SKM-1 treated with dmso at 0.1 percent for 144 hours (cell line): ENCODE measurements at regions not wholly inside any gene's neighbourhood (a gene's known extent, or its start where the extent isn't known, plus 50 kb on each side); places are given as distances from the start of the nearest gene placed in this dataset.
A peak's percentile ranks its signal among the peaks of the same experiment; 100 is the strongest.

ENCODE experiments used
- DNase-seq: peaks from one replicate; lab custom pipeline; 2025; ENCODE audit not compliant: unreplicated experiment; lab: John Stamatoyannopoulos, UW

DNA sequence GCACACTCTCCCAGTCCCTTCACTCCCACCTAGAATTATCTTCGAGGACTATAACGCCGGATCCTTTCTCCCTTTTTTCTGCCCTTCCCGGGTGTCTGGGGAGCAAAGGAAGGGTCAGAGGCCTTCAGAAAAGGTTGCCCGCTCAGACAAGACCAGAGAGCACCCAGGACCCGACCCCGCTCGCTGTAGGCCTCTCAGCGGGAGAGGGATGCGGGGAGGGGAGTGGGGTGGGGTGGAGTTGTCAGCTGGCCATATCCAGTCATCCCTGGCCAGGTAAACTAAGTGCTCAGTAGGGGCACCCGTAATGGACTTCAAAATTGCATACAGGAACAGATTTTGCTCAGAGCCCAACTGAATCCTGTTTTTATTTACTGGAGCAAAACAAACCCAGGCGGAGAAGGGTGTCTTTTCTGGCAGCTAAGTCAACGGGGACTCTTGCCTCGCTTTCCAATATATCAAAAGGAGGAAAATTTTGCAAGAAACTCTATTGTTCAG lies 65.0 kb downstream of the NOL4 start:
- no peak for DNase-seq

- no peak for DNase-seq
Measured at GRCh38 chr18:34158881-34159690, 65.6 kb downstream of the NOL4 start.

GRCh38 chr18:34153711-34154110 lies 71.0 kb downstream of the NOL4 start:
- no peak for DNase-seq

- DNase-seq: no peak
Measured at GRCh38 chr18:34131006-34131405, 93.7 kb downstream of the NOL4 start.

DNA sequence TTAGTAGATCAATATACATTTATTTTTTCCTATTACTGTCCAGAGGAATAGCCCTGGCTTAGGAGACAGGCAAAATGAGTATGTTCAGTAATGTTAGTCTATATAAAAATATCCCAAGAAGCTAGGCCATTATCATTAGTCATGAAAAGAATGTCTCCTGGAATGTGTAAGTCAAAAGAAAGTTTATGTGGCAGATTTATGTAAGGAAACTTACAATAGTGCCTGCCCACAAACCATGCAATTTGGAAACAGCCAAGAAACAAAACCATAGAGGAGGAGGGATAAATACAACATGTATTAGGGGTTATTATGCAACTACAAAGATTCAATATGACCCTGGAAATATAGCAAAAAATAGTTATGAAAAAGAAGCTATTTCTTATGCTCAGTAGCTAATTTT lies 96.3 kb downstream of the NOL4 start:
- no peak for DNase-seq

GRCh38 chr18:34126121-34126520 lies 98.6 kb downstream of the NOL4 start:
- DNase-seq: no peak

- peak; percentile 67 for DNase-seq
Measured at GRCh38 chr18:34122724-34123334, 101.9 kb downstream of the NOL4 start.

DNA sequence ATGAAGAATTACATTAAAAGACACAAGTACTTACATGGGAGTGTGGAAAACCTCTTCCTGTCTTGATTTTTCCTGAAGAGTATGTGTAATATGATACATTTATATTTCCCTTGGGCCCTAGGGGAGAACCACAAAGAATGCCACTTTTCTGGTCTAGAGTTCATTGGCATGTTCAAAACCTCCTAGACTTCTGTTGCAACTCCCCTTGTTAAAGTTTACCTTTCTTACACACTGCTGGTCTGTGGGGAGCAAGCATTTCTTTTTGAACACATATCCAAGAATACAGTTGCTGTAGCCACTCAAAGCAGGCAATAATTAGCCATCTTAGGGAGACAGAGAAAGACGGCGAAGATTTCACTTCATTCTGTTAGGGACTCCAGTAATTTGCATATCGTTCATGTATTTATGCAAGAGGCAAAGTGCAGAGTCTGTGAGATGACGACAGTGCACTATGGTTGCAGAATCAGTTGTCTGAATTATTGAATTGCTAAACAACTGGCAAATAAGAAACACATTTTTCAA lies 103.5 kb downstream of the NOL4 start:
- no peak for DNase-seq

GRCh38 chr18:34120294-34120693 lies 104.4 kb downstream of the NOL4 start:
- no peak for DNase-seq

- DNase-seq: no peak
Measured at GRCh38 chr18:34117319-34117718, 107.4 kb downstream of the NOL4 start.

DNA sequence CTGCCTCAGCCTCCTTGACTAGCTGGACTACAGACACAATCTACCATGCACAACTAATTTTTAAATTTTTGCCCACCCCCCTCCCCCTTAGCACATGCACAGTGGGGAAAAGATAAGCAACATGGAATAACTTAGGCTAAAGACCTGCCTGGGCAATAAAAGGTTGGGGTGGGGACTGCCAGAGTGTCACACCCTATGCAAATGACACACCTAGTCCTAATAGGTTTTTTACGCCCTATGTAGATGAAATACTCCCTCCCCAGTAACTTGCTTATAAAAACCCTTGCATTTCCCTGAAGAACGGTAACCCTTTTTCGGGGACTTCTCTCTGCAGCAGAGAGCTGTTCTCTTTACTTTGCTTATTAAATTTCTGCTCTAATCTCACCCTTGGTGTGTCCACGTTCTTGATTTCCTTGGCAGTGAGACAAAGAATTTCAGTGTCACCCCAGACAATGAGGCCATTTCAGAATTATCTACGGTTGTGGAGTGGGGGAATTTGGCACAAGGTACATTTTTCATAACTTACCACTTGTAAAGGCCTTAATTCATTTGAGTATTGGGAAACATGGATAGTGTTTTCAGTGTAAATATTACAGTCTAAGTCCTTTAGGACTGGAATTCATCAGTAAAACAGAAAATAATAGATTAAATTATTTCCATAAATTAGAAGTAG lies 109.2 kb downstream of the NOL4 start:
- DNase-seq: no peak

GRCh38 chr18:34114996-34115395 lies 109.7 kb downstream of the NOL4 start:
- DNase-seq: no peak

DNA sequence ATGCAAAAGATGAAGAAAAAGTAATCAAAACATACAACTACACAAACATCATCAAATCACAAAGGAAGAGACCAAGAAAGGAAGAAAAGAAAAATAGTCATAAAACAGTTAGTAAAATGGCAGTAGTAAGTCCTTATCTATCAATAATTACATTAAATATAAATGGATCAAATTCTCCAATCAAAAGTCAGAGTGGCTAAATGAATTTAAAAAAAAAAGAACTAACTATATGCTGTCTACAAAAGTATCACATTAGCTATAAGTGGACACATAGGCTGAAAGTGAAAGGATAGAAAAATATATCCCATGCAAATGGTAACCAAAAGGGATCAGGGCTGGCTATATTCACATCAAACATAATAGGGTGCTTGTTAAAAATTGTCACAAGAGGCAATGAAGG lies 116.5 kb downstream of the NOL4 start:
- DNase-seq: no peak

GRCh38 chr18:34098109-34098508 lies 126.6 kb downstream of the NOL4 start:
- no peak for DNase-seq

- no peak for DNase-seq
Measured at GRCh38 chr18:34097312-34097711, 127.4 kb downstream of the NOL4 start.

- DNase-seq: no peak
Measured at GRCh38 chr18:34094148-34094547, 130.6 kb downstream of the NOL4 start.

- no peak for DNase-seq
Measured at GRCh38 chr18:34092796-34093195, 131.9 kb downstream of the NOL4 start.

DNA sequence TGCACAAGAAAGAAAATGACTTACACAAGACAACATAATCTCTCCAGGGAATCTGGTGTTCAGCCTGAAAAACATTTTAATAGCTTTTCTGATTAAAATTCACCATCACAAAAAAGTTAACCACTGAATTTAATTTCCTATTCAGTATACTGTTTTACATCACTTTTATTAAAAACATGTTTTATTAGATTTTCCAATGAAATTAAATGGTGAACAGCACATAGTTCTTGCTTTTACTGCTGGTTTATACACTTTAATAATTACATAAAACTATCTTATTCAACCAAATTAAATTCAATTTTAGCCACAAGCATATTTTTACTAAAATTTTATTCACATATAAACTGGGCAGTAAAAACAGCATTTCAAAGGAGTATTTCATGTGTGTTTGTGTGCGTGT lies 138.3 kb downstream of the NOL4 start:
- DNase-seq: no peak

DNA sequence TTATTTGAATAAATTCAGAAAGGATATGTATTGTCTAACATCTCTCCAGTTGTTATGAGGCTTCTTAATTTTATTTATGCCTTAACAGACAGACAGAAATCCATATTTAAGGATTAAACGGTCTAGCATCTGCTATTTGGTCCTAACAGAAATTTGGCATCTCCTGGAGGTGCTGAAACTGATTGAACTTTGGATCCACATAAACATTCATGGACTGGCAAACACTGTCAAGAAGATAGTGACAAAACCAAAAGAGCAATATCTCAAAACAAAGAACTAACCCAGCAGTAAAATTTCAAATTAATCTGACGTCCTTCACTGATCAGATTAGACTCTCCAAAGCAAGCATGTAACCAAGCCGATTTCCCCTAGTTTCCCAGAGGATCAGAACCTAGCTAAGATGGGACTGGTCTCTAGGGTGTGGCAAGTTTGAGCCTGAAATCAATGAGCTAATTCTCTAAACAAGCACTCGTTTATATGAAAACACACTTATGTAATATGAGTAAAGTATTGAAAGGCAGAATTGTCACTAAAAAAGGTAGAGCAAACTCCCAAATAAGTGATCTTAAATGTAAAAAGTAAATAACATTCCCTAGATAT lies 139.5 kb downstream of the NOL4 start:
- no peak for DNase-seq

- DNase-seq: no peak
Measured at GRCh38 chr18:34084635-34085034, 140.1 kb downstream of the NOL4 start.

- no peak for DNase-seq
Measured at GRCh38 chr18:34083910-34084535, 140.7 kb downstream of the NOL4 start.
